A549 (cell line): ENCODE measurements at regions not wholly inside any gene's neighbourhood (a gene's known extent, or its start where the extent isn't known, plus 50 kb on each side); places are given as distances from the start of the nearest gene placed in this dataset.

Experiments
- ATAC-seq, 2 experiments: fragments of 200-7000 bp in 1 of 2; fragments of >200 bp in 1 of 2; cut with Nextera tagmentation in 1 of 2; cut with Tn5 transposase in 1 of 2; 3 replicates each; pipeline versions ENCODE4 v1.8.0 to v1.9.1; 2018 to 2020; ENCODE audit warnings: mild to moderate bottlenecking in 1 of 2, moderate library complexity in 1 of 2
- CTCF ChIA-PET: fragments of 300-600 bp; sonication (Branson Sonifier 250); formaldehyde crosslinking; extraction: SDS; loops from one replicate; lab custom pipeline; 2021; ENCODE audit warnings: antibody characterized with exemption, inconsistent platforms; lab: Yijun Ruan, JAX
- POLR2A ChIA-PET: fragments of 350-600 bp; formaldehyde crosslinking; extraction: SDS; loops from one replicate; lab custom pipeline; 2021; ENCODE audit warnings: antibody characterized with exemption, inconsistent platforms; lab: Yijun Ruan, JAX
- DNase-seq, 2 experiments: peaks; one replicate each; pipeline versions ENCODE4 v3.0.0 to v3.0.0-alpha.2; 2011 to 2016; ENCODE audit warnings: low read depth in 1 of 2, low spot score in 1 of 2
- FAIRE-seq: peaks from 2 replicates; lab custom pipeline; 2011; peaks lifted over from hg19 to GRCh38; lab: Jason Lieb, UNC
- H3K27ac ChIP-seq, 2 experiments: fragments of >200 bp; sonication (Bioruptor Twin); formaldehyde crosslinking; 3 replicates each; pipeline ENCODE4 v1.5.1; 2016 to 2017
- H3K4me1 ChIP-seq: fragments of >200 bp; sonication (Bioruptor Twin); formaldehyde crosslinking; 3 replicates; pipeline ENCODE4 v1.6.1; 2016
- H3K4me2 ChIP-seq: fragments of >200 bp; sonication (Bioruptor Twin); formaldehyde crosslinking; 3 replicates; pipeline ENCODE4 v1.6.1; 2016
- H3K4me3 ChIP-seq: fragments of >200 bp; sonication (Bioruptor Twin); formaldehyde crosslinking; 3 replicates; pipeline ENCODE4 v1.5.1; 2016
- H3K9me3 ChIP-seq: fragments of >200 bp; sonication (Bioruptor Twin); formaldehyde crosslinking; 3 replicates; pipeline ENCODE4 v1.6.1; 2016
- ATOH8 ChIP-seq: fragments of 250-450 bp; sonication (Bioruptor Pico); IDR thresholded peaks from 2 replicates; pipeline ENCODE4 v1.5.0; 2020; ENCODE audit warnings: low read depth, mild to moderate bottlenecking, moderate library complexity
- BCL3 ChIP-seq: fragments of >200 bp; sonication (Bioruptor Twin); formaldehyde crosslinking; IDR thresholded peaks from 3 replicates; pipeline ENCODE4 v1.6.1; 2016
- BHLHE40 ChIP-seq: IDR thresholded peaks from 2 replicates; pipeline ENCODE4 v1.6.1; 2012; ENCODE audit warnings: low read depth, low read length, inconsistent platforms
- CBX8 ChIP-seq: fragments of 200-600 bp; sonication (generic); IDR thresholded peaks from 2 replicates; pipeline ENCODE4 v1.6.1; 2016
- CEBPB ChIP-seq, 2 experiments: fragments of >200 bp in 1 of 2; sonication (Bioruptor Twin) in 1 of 2; formaldehyde crosslinking in 1 of 2; IDR thresholded peaks; 2 replicates each; pipeline ENCODE4 v1.6.1; 2012 to 2016
- CHD2 ChIP-seq: fragments of 150-350 bp; IDR thresholded peaks from 2 replicates; pipeline ENCODE4 v1.6.1; 2014; ENCODE audit warnings: low read length; ENCODE audit not compliant: partially characterized antibody
- CHD4 ChIP-seq: fragments of 200-600 bp; sonication (generic); IDR thresholded peaks from 2 replicates; pipeline ENCODE4 v1.6.1; 2016; ENCODE audit warnings: antibody characterized with exemption, mild to moderate bottlenecking, borderline replicate concordance
- CTCF ChIP-seq: fragments of >200 bp; sonication (Bioruptor Twin); formaldehyde crosslinking; IDR thresholded peaks from 3 replicates; pipeline ENCODE4 v1.5.1; 2016
- EHF ChIP-seq: fragments of 250-450 bp; sonication (Bioruptor Pico); IDR thresholded peaks from 2 replicates; pipeline ENCODE4 v1.5.0; 2020; ENCODE audit warnings: mild to moderate bottlenecking
- ELK1 ChIP-seq: fragments of 150-350 bp; IDR thresholded peaks from 2 replicates; pipeline ENCODE4 v1.6.1; 2014; ENCODE audit warnings: low read depth, mild to moderate bottlenecking, low read length
- ESRRA ChIP-seq: fragments of 150-350 bp; IDR thresholded peaks from 2 replicates; pipeline ENCODE4 v1.6.1; 2014; ENCODE audit warnings: mild to moderate bottlenecking, low read length, borderline replicate concordance
- FOSB ChIP-seq: fragments of 250-450 bp; sonication (Bioruptor Pico); IDR thresholded peaks from 2 replicates; pipeline ENCODE4 v1.5.0; 2020; ENCODE audit warnings: mild to moderate bottlenecking, moderate library complexity
- FOXS1 ChIP-seq: fragments of 250-450 bp; sonication (Bioruptor Pico); IDR thresholded peaks from 2 replicates; pipeline ENCODE4 v1.5.0; 2020; ENCODE audit warnings: mild to moderate bottlenecking, moderate library complexity
- HES2 ChIP-seq: fragments of >200 bp; sonication (Bioruptor Twin); formaldehyde crosslinking; IDR thresholded peaks from 2 replicates; pipeline ENCODE4 v1.6.1; 2016
- HOXA7 ChIP-seq: fragments of 250-450 bp; sonication (Bioruptor Pico); IDR thresholded peaks from 2 replicates; pipeline ENCODE4 v1.5.0; 2020; ENCODE audit warnings: mild to moderate bottlenecking, moderate library complexity
- JUN ChIP-seq, 2 experiments: fragments of >200 bp; sonication (Bioruptor Twin); formaldehyde crosslinking; IDR thresholded peaks; 2 replicates in 1 of 2; 3 replicates in 1 of 2; pipeline ENCODE4 v1.6.1; 2016 to 2017
- KDM5A ChIP-seq: fragments of 200-600 bp; sonication (generic); IDR thresholded peaks from 2 replicates; pipeline ENCODE4 v1.6.1; 2016; ENCODE audit warnings: antibody characterized with exemption, mild to moderate bottlenecking
- MAFK ChIP-seq: fragments of 450-650 bp; IDR thresholded peaks from 2 replicates; pipeline ENCODE4 v1.6.1; 2014; ENCODE audit not compliant: partially characterized antibody
- MAX ChIP-seq: IDR thresholded peaks from 2 replicates; pipeline ENCODE4 v1.6.1; 2012
- MAZ ChIP-seq: fragments of 150-350 bp; IDR thresholded peaks from 2 replicates; pipeline ENCODE4 v1.6.1; 2014; ENCODE audit warnings: antibody characterized with exemption, low read depth, low read length, borderline replicate concordance
- MYC ChIP-seq: IDR thresholded peaks from 2 replicates; pipeline ENCODE4 v1.6.1; 2012; ENCODE audit warnings: mild to moderate bottlenecking, inconsistent platforms, low read length, improper control_type of control experiment, borderline replicate concordance
- NPAS2 ChIP-seq: fragments of 250-450 bp; sonication (Bioruptor Pico); IDR thresholded peaks from 2 replicates; pipeline ENCODE4 v1.8.0; 2022; ENCODE audit warnings: mild to moderate bottlenecking, moderate library complexity, borderline replicate concordance
- NR3C1 ChIP-seq: fragments of >200 bp; sonication (Bioruptor Twin); formaldehyde crosslinking; IDR thresholded peaks from 3 replicates; pipeline ENCODE4 v1.6.1; 2017
- POLR2A ChIP-seq: IDR thresholded peaks from 2 replicates; pipeline ENCODE4 v1.6.1; 2012; ENCODE audit warnings: mild to moderate bottlenecking, low read length
- RAD21 ChIP-seq, 2 experiments: fragments of >200 bp in 1 of 2; sonication (Bioruptor Twin) in 1 of 2; formaldehyde crosslinking in 1 of 2; IDR thresholded peaks in 1 of 2; conservative IDR thresholded peaks in 1 of 2; 2 replicates in 1 of 2; 3 replicates in 1 of 2; pipeline ENCODE4 v1.6.1; 2012 to 2018; ENCODE audit warnings: inconsistent platforms in 1 of 2
- RCOR1 ChIP-seq: fragments of 150-350 bp; IDR thresholded peaks from 2 replicates; pipeline ENCODE4 v1.6.1; 2014; ENCODE audit warnings: antibody characterized with exemption, low read length, low read depth
- SREBF2 ChIP-seq: fragments of 450-650 bp; IDR thresholded peaks from 2 replicates; pipeline ENCODE4 v1.6.1; 2014; ENCODE audit warnings: mild to moderate bottlenecking, moderate library complexity
- TFCP2L1 ChIP-seq: fragments of 250-450 bp; sonication (Bioruptor Pico); IDR thresholded peaks from 2 replicates; pipeline ENCODE4 v1.5.0; 2021; ENCODE audit warnings: mild to moderate bottlenecking
- ZFP36 ChIP-seq: fragments of 450-650 bp; IDR thresholded peaks from 2 replicates; pipeline ENCODE4 v1.6.1; 2014; ENCODE audit warnings: borderline replicate concordance; ENCODE audit not compliant: partially characterized antibody
- ZSCAN20 ChIP-seq: fragments of 250-450 bp; sonication (Bioruptor Pico); IDR thresholded peaks from 2 replicates; pipeline ENCODE4 v1.8.0; 2022; ENCODE audit warnings: mild to moderate bottlenecking, moderate library complexity
- WGBS: methylation state at CpG from one replicate; pipeline ENCODE4 v1.1.6; 2017; ENCODE audit errors: missing lambda C conversion rate; 5-methylcytosine and 5-hydroxymethylcytosine counted together

GRCh38 chr15:97736748-97737147, 223.8 kb upstream of the ARRDC4 start:
- Histone ChIP-seq H3K4me1 (no peaks in the 10 kb centered on the region), H3K27ac (no peak overlapping the region), H3K9me3 (no peaks in the 10 kb centered on the region), H3K4me2 (no peak overlapping the region), H3K4me3 (no peak overlapping the region)
- POLR2A ChIA-PET, result no interaction called here
- 0% methylated on average over 3 of the region's 3 CpGs for WGBS
- ATAC-seq (no peak), FAIRE-seq (no peak)
- no peak for TF ChIP-seq FOXS1 (CRISPR knock-in tag)
- TF ChIP-seq MAFK, result peak; percentile 60
- TF ChIP-seq, all 56 proteins: peak for 1
- CTCF ChIA-PET, result no interaction called here
- no peak for DNase-seq

- WGBS, result 13% methylated on average over 8 of the region's 8 CpGs
- TF ChIP-seq MYC, result no peak
- TF ChIP-seq JUN (IDR thresholded peaks at IDR 0.05), result no peak
- no peak for TF ChIP-seq HES2
- no peak for TF ChIP-seq ZSCAN20 (CRISPR knock-in tag)
- TF ChIP-seq RAD21 (conservative IDR thresholded peaks at IDR 0.05 in 1 of 2, IDR thresholded peaks at IDR 0.05 in 1 of 2), result peak; percentile 42 to 51; a peak in 4 of 5 replicates
- no peak for TF ChIP-seq MAZ
- no peak for TF ChIP-seq CBX8
- TF ChIP-seq EHF, result no peak
- no peak for TF ChIP-seq CEBPB (IDR thresholded peaks at IDR 0.05)
- no peak for TF ChIP-seq BHLHE40
- TF ChIP-seq SREBF2, result no peak
- TF ChIP-seq HOXA7 (CRISPR knock-in tag), result no peak
- no peak for TF ChIP-seq FOSB (CRISPR knock-in tag)
- no peak for TF ChIP-seq POLR2A
- TF ChIP-seq CTCF, result peak; percentile 58
- no peak for TF ChIP-seq ELK1
- TF ChIP-seq ZFP36, result no peak
- no peak for TF ChIP-seq RCOR1
- peak; percentile 66 to 84; a peak in 4 of 6 replicates for ATAC-seq
- Histone ChIP-seq H3K4me3 (no peak overlapping the region), H3K4me2 (no peak overlapping the region), H3K4me1 (no peaks in the 10 kb centered on the region), H3K27ac (no peak overlapping the region), H3K9me3 (no peaks in the 10 kb centered on the region)
- FAIRE-seq, result peak; percentile 36
- DNase-seq, result peak; percentile 34 to 60
- ChIA-PET POLR2A (no interaction called here), CTCF (interaction anchor here (1.3 to 2.9 kb wide), 3 partner anchors 10 to 86 kb away, joined by 3 to 10 read pairs (median 5); no protein-coding TSS in a partner anchor)
Measured at GRCh38 chr15:97745481-97746071, 214.9 kb upstream of the ARRDC4 start.

GRCh38 chr15:97747342-97747741, 213.2 kb upstream of the ARRDC4 start:
- FAIRE-seq, result no peak
- 20% methylated on average over 5 of the region's 5 CpGs for WGBS
- H3K9me3 ChIP-seq, result no peaks in the 10 kb centered on the region
- no peak for DNase-seq
- no peak overlapping the region for H3K4me3 ChIP-seq
- ATAC-seq, result no peak
- no peak overlapping the region for H3K27ac ChIP-seq
- H3K4me2 ChIP-seq, result no peak overlapping the region
- H3K4me1 ChIP-seq, result no peaks in the 10 kb centered on the region
- ChIA-PET POLR2A (no interaction called here), CTCF (interaction anchor here (1.0 to 2.9 kb wide), 2 partner anchors 9 to 21 kb away, joined by 3 to 10 read pairs; no protein-coding TSS in a partner anchor)
- TF ChIP-seq ATOH8 (CRISPR knock-in tag), result no peak
- TF ChIP-seq EHF, result no peak
- no peak for TF ChIP-seq RCOR1
- no peak for TF ChIP-seq CHD2
- TF ChIP-seq NPAS2, result no peak
- no peak for TF ChIP-seq MYC
- TF ChIP-seq BCL3, result no peak
- TF ChIP-seq MAFK, result no peak
- no peak for TF ChIP-seq ESRRA
- no peak for TF ChIP-seq NR3C1
- no peak for TF ChIP-seq CEBPB (IDR thresholded peaks at IDR 0.05)
- no peak for TF ChIP-seq TFCP2L1 (CRISPR knock-in tag)
- TF ChIP-seq CHD4, result no peak
- TF ChIP-seq MAX, result no peak
- TF ChIP-seq KDM5A, result no peak
